Smooth muscle cell (in vitro differentiated cells): ENCODE measurements at regions not wholly inside any gene's neighbourhood (a gene's known extent, or its start where the extent isn't known, plus 50 kb on each side); places are given as distances from the start of the nearest gene placed in this dataset.

Experiments
- DNase-seq: peaks from one replicate; lab custom pipeline; 2025; ENCODE audit not compliant: unreplicated experiment; lab: John Stamatoyannopoulos, UW
- H2AFZ ChIP-seq: fragments of 200-600 bp; sonication (generic); 2 replicates; pipeline ENCODE4 v1.6.0; 2016; ENCODE audit warnings: antibody characterized with exemption, low read depth, mild to moderate bottlenecking
- H3F3A ChIP-seq: fragments of 200-600 bp; sonication (generic); 2 replicates; pipeline ENCODE4 v1.6.0; 2017; ENCODE audit warnings: antibody characterized with exemption, low read depth
- H3K27ac ChIP-seq: fragments of 200-600 bp; sonication (generic); 2 replicates; pipeline ENCODE4 v1.5.1; 2016; ENCODE audit warnings: low read depth, mild to moderate bottlenecking
- H3K27me3 ChIP-seq: fragments of 200-600 bp; sonication (generic); 2 replicates; pipeline ENCODE4 v1.6.1; 2016; ENCODE audit warnings: low read depth, mild to moderate bottlenecking
- H3K36me3 ChIP-seq: fragments of 200-600 bp; sonication (generic); 2 replicates; pipeline ENCODE4 v1.5.1; 2016; ENCODE audit warnings: low read depth
- H3K4me1 ChIP-seq: fragments of 200-600 bp; sonication (generic); 2 replicates; pipeline ENCODE4 v1.5.1; 2016; ENCODE audit warnings: low read depth
- H3K4me2 ChIP-seq: fragments of 200-600 bp; sonication (generic); 2 replicates; pipeline ENCODE4 v1.6.0; 2016; ENCODE audit warnings: mild to moderate bottlenecking
- H3K4me3 ChIP-seq: fragments of 200-600 bp; sonication (generic); 2 replicates; pipeline ENCODE4 v1.5.1; 2016; ENCODE audit warnings: mild to moderate bottlenecking
- H3K79me2 ChIP-seq: fragments of 200-600 bp; sonication (generic); 2 replicates; pipeline ENCODE4 v1.6.0; 2016; ENCODE audit warnings: low read depth, mild to moderate bottlenecking
- H3K9ac ChIP-seq: fragments of 200-600 bp; sonication (generic); 2 replicates; pipeline ENCODE4 v1.6.0; 2016; ENCODE audit warnings: low read depth
- H3K9me3 ChIP-seq: fragments of 200-600 bp; sonication (generic); replicated peaks from 2 replicates; pipeline ENCODE4 v1.5.1; 2016; ENCODE audit warnings: low read depth
- H4K20me1 ChIP-seq: fragments of 200-600 bp; sonication (generic); 2 replicates; pipeline ENCODE4 v1.6.0; 2016; ENCODE audit warnings: low read depth
- CTCF ChIP-seq: fragments of 200-600 bp; sonication (generic); IDR thresholded peaks from 2 replicates; pipeline ENCODE4 v1.5.1; 2017; ENCODE audit warnings: borderline replicate concordance, mild to moderate bottlenecking, antibody characterized with exemption; ENCODE audit not compliant: insufficient read depth, poor library complexity, severe bottlenecking
- WGBS: methylation state at CpG from one replicate; pipeline ENCODE4 v1.1.7; 2016; ENCODE audit warnings: low lambda C conversion rate; 5-methylcytosine and 5-hydroxymethylcytosine counted together

- H3K79me2 ChIP-seq, result no peaks in the 10 kb centered on the region
- no peak overlapping the region for H3K4me2 ChIP-seq
- H3K27me3 ChIP-seq, result no peaks in the 10 kb centered on the region
- no peak overlapping the region for H3K9ac ChIP-seq
- H2AFZ ChIP-seq, result no peak overlapping the region
- no peaks in the 10 kb centered on the region for H3K36me3 ChIP-seq
- 73% methylated on average over 4 of the region's 4 CpGs for WGBS
- no peaks in the 10 kb centered on the region for H3K4me1 ChIP-seq
- no peak for TF ChIP-seq CTCF
- H3K4me3 ChIP-seq, result no peak overlapping the region
- DNase-seq, result no peak
- H3K27ac ChIP-seq, result no peak overlapping the region
- H3F3A ChIP-seq, result no peaks in the 10 kb centered on the region
- H3K9me3 ChIP-seq, result no peaks in the 10 kb centered on the region
- no peaks in the 10 kb centered on the region for H4K20me1 ChIP-seq
Measured at GRCh38 chr9:1726993-1727759, 288.0 kb upstream of the SMARCA2 start.

- no peaks in the 10 kb centered on the region for H3K36me3 ChIP-seq
- no peaks in the 10 kb centered on the region for H3K9me3 ChIP-seq
- H2AFZ ChIP-seq, result no peak overlapping the region
- no peaks in the 10 kb centered on the region for H4K20me1 ChIP-seq
- H3K27me3 ChIP-seq, result no peaks in the 10 kb centered on the region
- H3K4me3 ChIP-seq, result no peak overlapping the region
- H3K27ac ChIP-seq, result no peak overlapping the region
- TF ChIP-seq CTCF, result no peak
- DNase-seq, result no peak
- H3K4me2 ChIP-seq, result no peak overlapping the region
- 31% methylated on average over 4 of the region's 4 CpGs for WGBS
- H3K9ac ChIP-seq, result no peak overlapping the region
- no peaks in the 10 kb centered on the region for H3K79me2 ChIP-seq
- H3K4me1 ChIP-seq, result no peaks in the 10 kb centered on the region
- H3F3A ChIP-seq, result no peaks in the 10 kb centered on the region
Measured at GRCh38 chr9:1729631-1730030, 285.5 kb upstream of the SMARCA2 start.

- Histone ChIP-seq H3F3A (no peaks in the 10 kb centered on the region), H3K4me1 (no peaks in the 10 kb centered on the region), H2AFZ (no peak overlapping the region), H4K20me1 (no peaks in the 10 kb centered on the region), H3K9ac (no peak overlapping the region), H3K4me3 (no peak overlapping the region), H3K27me3 (no peaks in the 10 kb centered on the region), H3K9me3 (no peaks in the 10 kb centered on the region), H3K36me3 (no peaks in the 10 kb centered on the region), H3K27ac (no peak overlapping the region), H3K4me2 (no peak overlapping the region), H3K79me2 (no peaks in the 10 kb centered on the region)
- DNase-seq, result no peak
- 74% methylated on average over 4 of the region's 4 CpGs for WGBS
- TF ChIP-seq CTCF, result no peak
Measured at GRCh38 chr9:1732670-1733069, 282.5 kb upstream of the SMARCA2 start.
